HG02840 (cell line): ENCODE measurements at regions not wholly inside any gene's neighbourhood (a gene's known extent, or its start where the extent isn't known, plus 50 kb on each side); places are given as distances from the start of the nearest gene placed in this dataset.
"Not testable (repeated sequence)": the region's sequence is repeated elsewhere in the genome, so short reads cannot be mapped to it uniquely, and the experiment has no call there.

ENCODE experiments used
- ATAC-seq: cut with Tn5 transposase; IDR thresholded peaks from one replicate; pipeline ENCODE4 v1.9.1; 2021; ENCODE audit warnings: mild to moderate bottlenecking, moderate library complexity, moderate number of reproducible peaks; ENCODE audit not compliant: unreplicated experiment, low FRiP score

DNA sequence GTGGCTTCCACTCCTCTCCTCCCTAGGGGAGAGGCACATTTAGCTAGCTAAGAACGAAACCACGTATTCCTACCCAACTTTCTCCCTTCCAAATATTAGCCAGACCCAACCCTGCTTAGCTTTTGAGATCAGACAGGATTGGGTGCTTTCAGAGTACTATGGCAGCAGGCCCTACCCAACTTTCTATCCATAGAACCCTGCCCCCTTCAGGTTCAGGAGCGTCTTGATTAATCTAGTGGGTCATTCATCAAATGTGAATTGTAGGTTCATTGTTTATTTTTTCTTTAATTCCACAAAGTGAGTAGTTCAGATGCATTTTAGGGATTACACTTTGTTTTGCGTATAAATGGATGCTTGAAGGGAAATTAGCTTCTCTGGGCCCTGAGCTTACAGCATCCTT, 188.3 kb downstream of the MIB1 start:
- ATAC-seq: no peak

DNA sequence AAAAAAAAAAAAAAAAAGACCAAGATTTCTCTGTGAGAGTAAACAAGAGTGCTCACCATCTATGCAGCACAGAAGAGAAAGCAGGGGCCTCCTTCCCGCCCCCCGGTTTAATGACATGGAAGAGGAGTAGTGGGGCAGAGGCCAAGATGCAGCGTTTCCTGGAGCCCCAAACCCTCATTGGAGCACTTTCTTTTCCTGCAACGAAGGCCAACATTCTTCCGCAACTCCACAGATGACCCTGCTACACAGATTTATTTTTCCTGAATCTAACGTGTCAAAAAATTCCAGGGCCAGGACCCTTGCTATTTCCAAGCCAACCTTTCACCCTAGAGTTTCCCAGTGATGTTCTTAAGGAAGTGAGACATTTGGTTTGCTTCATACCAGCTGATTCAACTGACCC, 189.6 kb downstream of the MIB1 start:
- no peak for ATAC-seq

GRCh38 chr18:21933931-21934765, 193.6 kb downstream of the MIB1 start:
- ATAC-seq: no peak

DNA sequence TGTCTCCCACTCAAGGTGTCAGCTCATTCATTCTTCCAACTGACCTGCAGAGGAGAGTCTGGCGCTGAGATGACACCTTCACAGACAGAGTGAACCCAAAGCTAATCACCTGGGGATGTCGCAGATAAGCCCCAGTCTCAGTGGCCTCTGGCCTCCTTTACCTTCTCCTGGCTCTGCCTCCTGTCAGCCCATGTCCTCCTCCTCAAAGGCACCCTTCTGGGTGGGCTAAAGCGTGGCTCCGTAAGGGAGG, 194.1 kb downstream of the MIB1 start:
- no peak for ATAC-seq

- ATAC-seq: no peak
Measured at GRCh38 chr18:21943456-21943855, 202.9 kb downstream of the MIB1 start.

DNA sequence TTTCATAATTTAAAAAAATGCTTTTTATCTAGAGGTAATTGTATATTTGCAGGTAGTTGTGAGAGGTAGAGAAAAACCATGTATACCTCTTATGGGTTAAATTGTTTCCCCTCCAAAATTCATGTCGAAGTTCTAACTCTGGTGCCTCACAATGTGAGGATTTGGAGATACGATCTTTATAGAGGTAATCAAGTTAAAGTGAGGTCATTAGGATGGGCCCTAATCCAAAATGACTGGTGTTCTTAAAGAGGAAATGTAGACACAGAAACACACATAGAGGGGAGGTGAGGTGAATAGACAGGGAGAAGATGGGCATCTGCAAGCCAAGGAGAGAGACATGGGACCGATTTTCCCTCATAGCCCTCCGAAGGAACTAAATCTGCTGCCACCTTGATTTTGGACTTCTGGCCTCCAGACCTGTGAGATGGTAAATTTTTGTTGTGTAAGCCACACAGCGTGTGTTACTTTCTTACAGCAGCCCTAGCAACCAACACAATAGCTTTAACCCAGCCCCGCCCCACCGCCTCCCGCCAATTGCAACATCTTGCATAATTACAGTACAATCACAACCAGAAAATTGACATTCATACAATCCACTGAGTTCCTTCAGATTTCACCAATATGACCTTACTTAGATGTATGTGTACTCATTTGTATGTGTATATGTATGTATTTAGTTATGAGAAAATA, 208.9 kb downstream of the MIB1 start:
- no peak for ATAC-seq

GRCh38 chr18:21955757-21956652, 213.4 kb upstream of the GATA6 start:
- ATAC-seq: peak; percentile 91

DNA sequence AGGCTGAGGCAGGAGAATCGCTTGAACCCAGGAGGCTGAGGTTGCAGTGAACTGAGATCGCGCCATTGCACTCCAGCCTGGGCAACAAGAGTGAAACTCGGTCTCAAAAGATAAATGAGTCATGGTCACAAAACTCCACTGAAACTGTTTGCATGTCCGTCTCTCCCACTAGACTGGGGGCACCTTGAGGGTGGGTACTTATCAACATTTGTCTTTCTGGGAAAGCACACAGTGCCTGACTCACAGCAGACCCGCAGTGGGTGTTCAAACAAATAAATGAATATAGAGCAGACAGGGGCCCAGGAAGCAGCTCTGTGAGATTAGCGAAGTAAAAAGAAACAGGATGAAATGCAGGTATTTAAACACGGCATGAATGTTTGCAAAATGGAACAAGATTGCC, 211.1 kb upstream of the GATA6 start:
- ATAC-seq: no peak

- ATAC-seq: no peak
Measured at GRCh38 chr18:21958707-21959450, 210.5 kb upstream of the GATA6 start.

GRCh38 chr18:21960189-21960588, 209.2 kb upstream of the GATA6 start:
- ATAC-seq: no peak

- ATAC-seq: no peak
Measured at GRCh38 chr18:21963336-21963735, 206.1 kb upstream of the GATA6 start.

- no peak for ATAC-seq
Measured at GRCh38 chr18:21968338-21968737, 201.1 kb upstream of the GATA6 start.

DNA sequence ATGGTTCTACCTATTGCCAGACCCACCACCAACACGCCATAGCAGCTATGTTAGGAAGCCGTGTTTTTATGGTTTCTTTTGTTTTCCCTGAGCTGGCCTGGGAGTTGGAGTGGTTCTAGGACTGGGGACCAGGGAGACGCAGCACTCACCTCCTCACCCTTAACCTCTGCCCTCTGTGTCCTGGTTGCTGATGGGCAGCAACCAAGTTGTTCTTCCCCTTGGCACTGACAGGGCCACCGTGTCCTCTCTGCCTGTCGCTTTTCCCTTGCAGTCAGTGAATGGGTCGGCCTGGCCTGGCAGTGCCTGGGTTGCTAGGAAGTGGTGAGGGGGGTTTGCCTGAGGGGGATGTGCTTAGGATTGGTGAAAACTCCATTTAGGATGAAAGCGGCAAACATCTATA, 197.1 kb upstream of the GATA6 start:
- ATAC-seq: no peak

- ATAC-seq: not testable (repeated sequence)
Measured at GRCh38 chr18:21975954-21976353, 193.4 kb upstream of the GATA6 start.

GRCh38 chr18:21978546-21979170, 190.7 kb upstream of the GATA6 start:
- no peak for ATAC-seq

GRCh38 chr18:21979171-21979560, 190.2 kb upstream of the GATA6 start:
- ATAC-seq: no peak

GRCh38 chr18:21979759-21980158, 189.6 kb upstream of the GATA6 start:
- ATAC-seq: no peak

DNA sequence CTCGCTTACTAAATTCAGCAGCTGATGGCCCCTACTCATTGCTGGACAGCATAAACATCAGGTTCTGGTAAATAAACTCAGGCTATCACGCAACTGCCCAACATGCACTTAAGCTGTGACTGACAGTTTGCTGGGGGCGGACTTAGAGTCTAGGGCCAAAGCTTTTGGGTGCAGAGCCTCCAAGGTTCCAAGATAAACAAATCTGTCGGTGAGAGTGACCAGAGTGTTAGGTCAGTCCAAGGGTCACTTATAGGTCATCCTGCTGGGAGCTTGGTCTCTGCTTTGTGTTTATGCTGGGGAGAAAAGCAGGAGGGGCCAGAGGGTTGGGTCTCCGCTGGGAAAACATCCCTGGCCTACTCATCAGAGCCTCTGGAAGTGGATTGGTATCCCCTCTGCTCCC, 188.6 kb upstream of the GATA6 start:
- no peak for ATAC-seq

DNA sequence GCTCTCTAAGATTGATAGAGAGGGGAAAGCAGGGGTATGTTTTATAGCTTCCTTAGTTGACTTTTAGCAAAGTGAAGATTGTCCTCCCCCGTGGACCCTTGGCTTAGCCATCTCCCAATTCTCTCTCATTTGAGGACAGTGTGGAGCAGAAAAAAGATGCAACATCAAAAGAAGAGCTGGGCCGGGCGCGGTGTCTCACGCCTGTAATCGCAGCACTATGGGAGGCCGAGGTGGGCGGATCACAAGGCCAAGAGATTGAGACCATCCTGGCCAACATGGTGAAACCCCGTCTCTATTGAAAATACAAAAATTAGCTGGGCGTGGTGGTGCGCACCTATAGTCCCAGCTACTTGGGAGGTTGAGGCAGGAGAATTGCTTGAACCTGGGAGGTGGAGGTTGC, 187.9 kb upstream of the GATA6 start:
- ATAC-seq: not testable (repeated sequence)

GRCh38 chr18:21991081-21991534, 178.3 kb upstream of the GATA6 start:
- no peak for ATAC-seq
